Adrenal gland (tissue), 9 donors: ENCODE measurements at regions not wholly inside any gene's neighbourhood (a gene's known extent, or its start where the extent isn't known, plus 50 kb on each side); places are given as distances from the start of the nearest gene placed in this dataset.

Experiments used
- DNase-seq, 7 donors: peaks; one replicate each; pipeline ENCODE4 v3.0.0-alpha.2; 2019 to 2020
- H3K27ac ChIP-seq, 5 donors: fragments of 200-600 bp; sonication (generic) in 4 of 5; 1 replicate in 3 of 5; 2 replicates in 2 of 5; pipeline versions ENCODE4 v1.5.1 to v1.8.0; 2016 to 2020; ENCODE audit warnings: mild to moderate bottlenecking in 1 of 5
- H3K27me3 ChIP-seq: fragments of 200-600 bp; 2 replicates; pipeline ENCODE4 v1.8.0; 2021
- H3K36me3 ChIP-seq, 2 donors: fragments of 200-600 bp; replicated peaks in 1 of 2; 1 replicate in 1 of 2; 2 replicates in 1 of 2; pipeline versions ENCODE4 v1.5.1 to v1.8.0; 2018 to 2022
- H3K4me1 ChIP-seq, 2 donors: fragments of 200-600 bp; replicated peaks in 1 of 2; 1 replicate in 1 of 2; 2 replicates in 1 of 2; pipeline versions ENCODE4 v1.5.1 to v1.8.0; 2018 to 2021
- H3K4me3 ChIP-seq, 4 donors: fragments of 200-600 bp; sonication (generic) in 3 of 4; one replicate each; pipeline ENCODE4 v1.5.1; 2016 to 2018
- H3K9me3 ChIP-seq, 3 donors: fragments of 200-600 bp; sonication (generic) in 1 of 3; replicated peaks in 1 of 3; 1 replicate in 2 of 3; 2 replicates in 1 of 3; pipeline versions ENCODE4 v1.5.1 to v1.8.0; 2016 to 2021
- CTCF ChIP-seq, 6 experiments: fragments of 450-650 bp in 4 of 6; fragments of 200-600 bp in 2 of 6; sonication (generic) in 1 of 6; IDR thresholded peaks; 1 replicate in 5 of 6; 2 replicates in 1 of 6; pipeline versions ENCODE4 v1.5.1 to v1.8.0; 2016 to 2021; ENCODE audit warnings: antibody characterized with exemption in 6 of 6, mild to moderate bottlenecking in 2 of 6, moderate library complexity in 1 of 6
- POLR2A ChIP-seq, 2 donors: fragments of 450-650 bp; IDR thresholded peaks; one replicate each; pipeline ENCODE4 v1.6.1; 2017; ENCODE audit warnings: antibody characterized with exemption in 2 of 2, mild to moderate bottlenecking in 2 of 2, moderate library complexity in 1 of 2
- WGBS, 4 donors: extraction: QIAGEN DNeasy Blood & Tissue Kit in 2 of 4; methylation state at CpG; one replicate each; pipeline versions ENCODE4 v1.1.5 to v1.1.7; 2013 to 2017; 5-methylcytosine and 5-hydroxymethylcytosine counted together
- intact Hi-C, 2 donors: fragments of 100-400 bp; cut with DNase I; formaldehyde crosslinking; loops; one replicate each; pipeline versions ENCODE4 v1.14.1 to v1.15.0; 2022 to 2023
- donor health status: healthy with polysubstance abuse.
- donor health status: Bipolar disorder and iron deficiency.
- donor health status: DM: yes; HTN: yes; CAD: no.
- donor health status: DM: no; HTN: no; CAD: no.
- donor health status: DM: no; HTN: no; CAD: no.

GRCh38 chr2:211144974-211145665 is 588.7 kb downstream of the CPS1 start:
- no peaks in the 10 kb centered on the region for H3K9me3 ChIP-seq
- WGBS, 4 donors, result 70 to 76% (median 73%) methylated on average over 4 of the region's 4 CpGs
- H3K27me3 ChIP-seq, result no peaks in the 10 kb centered on the region
- no peak overlapping the region for H3K4me3 ChIP-seq
- DNase-seq, result no peak
- intact Hi-C loops, result no loop called here
- TF ChIP-seq POLR2A (IDR thresholded peaks at IDR 0.05) (no peak), CTCF (IDR thresholded peaks at IDR 0.05) (no peak)
- no peak overlapping the region for H3K27ac ChIP-seq
- no peaks in the 10 kb centered on the region for H3K36me3 ChIP-seq
- peaks cover 9% of the 10 kb centered on the region in 2 donors for H3K4me1 ChIP-seq

GRCh38 chr2:211149731-211150130 is 593.3 kb downstream of the CPS1 start:
- Histone ChIP-seq H3K27me3 (no peaks in the 10 kb centered on the region), H3K36me3 (no peaks in the 10 kb centered on the region), H3K9me3 (no peaks in the 10 kb centered on the region), H3K4me1 (no peaks in the 10 kb centered on the region), H3K4me3 (no peak overlapping the region), H3K27ac (no peak overlapping the region)
- no peak for TF ChIP-seq CTCF (IDR thresholded peaks at IDR 0.05)
- intact Hi-C loops, result loop anchor here in 1 of 2 donors (10.0 kb wide), 1 partner anchor 65 kb away; no protein-coding TSS in a partner anchor
- DNase-seq, result no peak
- 87 to 95% (median 93%) methylated on average over 3 of the region's 3 CpGs for WGBS, 4 donors

GRCh38 chr2:211157211-211157610 is 600.8 kb downstream of the CPS1 start:
- Histone ChIP-seq H3K9me3 (no peaks in the 10 kb centered on the region), H3K27me3 (no peaks in the 10 kb centered on the region), H3K4me3 (no peak overlapping the region), H3K4me1 (no peaks in the 10 kb centered on the region), H3K27ac (no peak overlapping the region), H3K36me3 (no peaks in the 10 kb centered on the region)
- TF ChIP-seq CTCF (IDR thresholded peaks at IDR 0.05) (no peak), POLR2A (IDR thresholded peaks at IDR 0.05) (no peak)
- no peak for DNase-seq
- intact Hi-C loops, result loop anchor here (5.0 to 10.0 kb wide), 2 partner anchors 70 to 72 kb away; no protein-coding TSS in a partner anchor

- H3K36me3 ChIP-seq, result no peaks in the 10 kb centered on the region
- intact Hi-C loops, result loop anchor here (5.0 to 10.0 kb wide), 2 partner anchors 71 to 73 kb away; no protein-coding TSS in a partner anchor
- H3K27ac ChIP-seq, result no peak overlapping the region
- H3K4me1 ChIP-seq, result no peaks in the 10 kb centered on the region
- no peaks in the 10 kb centered on the region for H3K9me3 ChIP-seq
- TF ChIP-seq POLR2A (IDR thresholded peaks at IDR 0.05) (no peak), CTCF (IDR thresholded peaks at IDR 0.05) (peak; percentile 71 to 94 (median 81))
- WGBS, 4 donors, result 13 to 23% (median 19%) methylated on average over 5 of the region's 5 CpGs
- H3K27me3 ChIP-seq, result no peaks in the 10 kb centered on the region
- H3K4me3 ChIP-seq, result no peak overlapping the region
- DNase-seq, result peak; percentile 52 to 92 (median 82)
Measured at GRCh38 chr2:211157856-211158463, 601.6 kb downstream of the CPS1 start.
